GM20000 (cell line): ENCODE measurements at regions not wholly inside any gene's neighbourhood (a gene's known extent, or its start where the extent isn't known, plus 50 kb on each side); places are given as distances from the start of the nearest gene placed in this dataset.

ENCODE experiments used
- DNase-seq: peaks from one replicate; pipeline ENCODE4 v3.0.0; 2012; ENCODE audit warnings: low spot score
- CTCF ChIP-seq: IDR thresholded peaks from 2 replicates; pipeline ENCODE4 v1.5.1; 2012; ENCODE audit warnings: mild to moderate bottlenecking, control low read depth; ENCODE audit errors: extremely low read depth, missing control alignments

GRCh38 chr1:5686925-5687706 lies 305.1 kb downstream of the NPHP4 start:
- DNase-seq = no peak

GRCh38 chr1:5686195-5686594 lies 306.0 kb downstream of the NPHP4 start:
- TF ChIP-seq CTCF = no peak
- DNase-seq = no peak

More at GRCh38 chr1:5686925-5687706, 305.1 kb downstream of the NPHP4 start:
- no peak for TF ChIP-seq CTCF

- TF ChIP-seq CTCF = no peak
Measured at GRCh38 chr1:5685446-5686040, 306.7 kb downstream of the NPHP4 start.

GRCh38 chr1:5684791-5685190 lies 307.4 kb downstream of the NPHP4 start:
- DNase-seq = no peak
- TF ChIP-seq CTCF = no peak

More at GRCh38 chr1:5685446-5686040, 306.7 kb downstream of the NPHP4 start:
- no peak for DNase-seq

- TF ChIP-seq CTCF = no peak
- DNase-seq = no peak
Measured at GRCh38 chr1:5683446-5683845, 308.8 kb downstream of the NPHP4 start.

- TF ChIP-seq CTCF = no peak
- DNase-seq = no peak
Measured at GRCh38 chr1:5682626-5683225, 309.5 kb downstream of the NPHP4 start.

- no peak for DNase-seq
- no peak for TF ChIP-seq CTCF
Measured at GRCh38 chr1:5681654-5682053, 310.6 kb downstream of the NPHP4 start.
